GM12878 (cell line): ENCODE measurements at regions not wholly inside any gene's neighbourhood (a gene's known extent, or its start where the extent isn't known, plus 50 kb on each side); places are given as distances from the start of the nearest gene placed in this dataset.

Experiments
- ATAC-seq: fragments of 200-7000 bp; cut with Tn5 transposase; 3 replicates; pipeline ENCODE4 v1.9.1; 2020; ENCODE audit warnings: mild to moderate bottlenecking, moderate library complexity
- BruUV-seq: library from RNA; stranded (reverse); fragments of 400-500 nt; replicated peaks from 2 replicates; lab custom pipeline; 2021; lab: Mats Ljungman, UMichigan
- CTCF ChIA-PET: fragments of 300-600 bp; sonication (Branson Sonifier 250); formaldehyde crosslinking; extraction: SDS; loops from one replicate; lab custom pipeline; 2021; ENCODE audit warnings: inconsistent platforms; lab: Yijun Ruan, JAX
- POLR2A ChIA-PET: fragments of 350-600 bp; formaldehyde crosslinking; extraction: SDS; loops from one replicate; lab custom pipeline; 2021; ENCODE audit warnings: inconsistent platforms; lab: Charles Lee
- RAD21 ChIA-PET: fragments of 300-600 bp; sonication (Branson Sonifier 250); formaldehyde crosslinking; loops from one replicate; lab custom pipeline; 2023; ENCODE audit warnings: antibody characterized with exemption; ENCODE audit not compliant: unreplicated experiment; lab: Charles Lee
- SMC1A ChIA-PET: fragments of 300-600 bp; sonication (Branson Sonifier 250); formaldehyde crosslinking; loops from one replicate; lab custom pipeline; 2023; ENCODE audit not compliant: unreplicated experiment, uncharacterized antibody; lab: Charles Lee
- DNase-seq: peaks from one replicate; pipeline ENCODE4 v3.0.0-alpha.2; 2011; ENCODE audit warnings: low read depth, low spot score
- FAIRE-seq: peaks from 3 replicates; lab custom pipeline; 2011; peaks lifted over from hg19 to GRCh38; lab: Jason Lieb, UNC
- H2AFZ ChIP-seq: 2 replicates; pipeline ENCODE4 v1.6.0; 2011; ENCODE audit warnings: low read depth, low read length, control low read depth; ENCODE audit not compliant: control insufficient read depth
- H3K27ac ChIP-seq: 2 replicates; pipeline ENCODE4 v1.5.1; 2011; ENCODE audit warnings: control low read depth; ENCODE audit not compliant: control insufficient read depth, insufficient read depth
- H3K27me3 ChIP-seq, 2 experiments: replicated peaks in 1 of 2; 2 replicates each; pipeline versions ENCODE4 v1.6.0 to v1.6.1; 2011; ENCODE audit warnings: low read length in 1 of 2; ENCODE audit not compliant: control insufficient read depth in 2 of 2, insufficient read depth in 2 of 2
- H3K36me3 ChIP-seq, 2 experiments: 2 replicates each; pipeline ENCODE4 v1.5.1; 2011; ENCODE audit warnings: low read length in 1 of 2; ENCODE audit not compliant: control insufficient read depth in 2 of 2, insufficient read depth in 2 of 2
- H3K4me1 ChIP-seq: 2 replicates; pipeline ENCODE4 v1.6.1; 2011; ENCODE audit warnings: mild to moderate bottlenecking, low read length, moderate library complexity, mixed read lengths; ENCODE audit not compliant: control insufficient read depth, insufficient read depth
- H3K4me2 ChIP-seq: 2 replicates; pipeline ENCODE4 v1.6.0; 2011; ENCODE audit warnings: control low read depth; ENCODE audit not compliant: control insufficient read depth, insufficient read depth
- H3K4me3 ChIP-seq: fragments of 200-600 bp; sonication (generic); 2 replicates; pipeline ENCODE4 v1.5.1; 2016
- H3K79me2 ChIP-seq: 2 replicates; pipeline ENCODE4 v1.6.0; 2011; ENCODE audit warnings: low read length; ENCODE audit not compliant: control insufficient read depth, insufficient read depth
- H3K9ac ChIP-seq: 2 replicates; pipeline ENCODE4 v1.8.0; 2011; ENCODE audit warnings: low read length, control low read depth, mixed read lengths; ENCODE audit not compliant: control insufficient read depth, insufficient read depth
- H3K9me3 ChIP-seq: replicated peaks from 3 replicates; pipeline ENCODE4 v1.5.1; 2011; ENCODE audit warnings: mild to moderate bottlenecking, low read length; ENCODE audit not compliant: control insufficient read depth, insufficient read depth
- H4K20me1 ChIP-seq: 2 replicates; pipeline ENCODE4 v1.6.0; 2011; ENCODE audit not compliant: control insufficient read depth, insufficient read depth
- BMI1 ChIP-seq: fragments of 450-650 bp; IDR thresholded peaks from 2 replicates; pipeline ENCODE4 v1.6.1; 2016; ENCODE audit warnings: mild to moderate bottlenecking, moderate library complexity, borderline replicate concordance
- CBFB ChIP-seq: IDR thresholded peaks from 2 replicates; pipeline ENCODE4 v1.6.1; 2016; ENCODE audit warnings: antibody characterized with exemption, low read depth
- EGR1 ChIP-seq, 2 experiments: IDR thresholded peaks; 1 replicate in 1 of 2; 2 replicates in 1 of 2; pipeline ENCODE4 v1.6.1; 2011 to 2012; ENCODE audit warnings: low read depth in 2 of 2, low read length in 2 of 2, borderline replicate concordance in 1 of 2, mild to moderate bottlenecking in 1 of 2, moderate library complexity in 1 of 2
- GABPA ChIP-seq: IDR thresholded peaks from 2 replicates; pipeline ENCODE4 v1.6.1; 2014; ENCODE audit warnings: antibody characterized with exemption, low read depth, mild to moderate bottlenecking, inconsistent platforms
- HDGF ChIP-seq: fragments of 450-650 bp; IDR thresholded peaks from 2 replicates; pipeline ENCODE4 v1.6.1; 2016; ENCODE audit warnings: antibody characterized with exemption
- NR2C2 ChIP-seq: IDR thresholded peaks from 2 replicates; pipeline ENCODE4 v1.6.1; 2011; ENCODE audit warnings: borderline replicate concordance, low read depth; ENCODE audit not compliant: control insufficient read depth, insufficient read length
- NR2F1 ChIP-seq: fragments of 450-650 bp; conservative IDR thresholded peaks from 2 replicates; pipeline ENCODE4 v1.6.1; 2017; ENCODE audit warnings: mild to moderate bottlenecking
- REST ChIP-seq: IDR thresholded peaks from 2 replicates; pipeline ENCODE4 v1.6.1; 2012; ENCODE audit warnings: mild to moderate bottlenecking, low read depth, low read length
- ZNF24 ChIP-seq: fragments of 450-650 bp; IDR thresholded peaks from 2 replicates; pipeline ENCODE4 v1.6.1; 2017; ENCODE audit warnings: antibody characterized with exemption, mild to moderate bottlenecking
- WGBS: methylation state at CpG from one replicate; pipeline ENCODE4 v1.1.6; 2016; ENCODE audit warnings: low lambda C conversion rate; ENCODE audit not compliant: insufficient replicate concordance, insufficient coverage; ENCODE audit errors: missing lambda C conversion rate; 5-methylcytosine and 5-hydroxymethylcytosine counted together
- in situ Hi-C: fragments of 300-500 bp; cut with MboI; formaldehyde crosslinking; loops from 9 replicates; pipeline ENCODE4 v1.14.3; 2018; ENCODE audit warnings: mixed read lengths
- intact Hi-C: fragments of 100-400 bp; cut with micrococcal nuclease; formaldehyde crosslinking; loops from one replicate; pipeline ENCODE4 v1.14.2; 2022; ENCODE audit not compliant: unreplicated experiment

- no peak overlapping the region for H3K27ac ChIP-seq
- no peak for TF ChIP-seq NR2C2
- no peak for TF ChIP-seq EGR1 (IDR thresholded peaks at IDR 0.05; ENCODE audit: borderline replicate concordance in 1 of 2, low read depth in 2 of 2, low read length in 2 of 2)
- no peak for TF ChIP-seq GABPA
- TF ChIP-seq HDGF, result no peak
- no peak for TF ChIP-seq NR2F1
- no peak for TF ChIP-seq CBFB
- no peak for TF ChIP-seq BMI1
- TF ChIP-seq, all 136 proteins: peak for 0
- no peaks in the 10 kb centered on the region for H3K27me3 ChIP-seq
- H3K4me2 ChIP-seq, result no peak overlapping the region
- intact Hi-C loops (no loop called here), in situ Hi-C loops (no loop called here)
- no peak overlapping the region for H3K4me3 ChIP-seq
- H3K4me1 ChIP-seq, result no peaks in the 10 kb centered on the region
- DNase-seq, result no peak
- SMC1A ChIA-PET, result interaction anchor here (1.4 kb wide), 1 partner anchor 681 kb away, joined by 4 read pairs; no protein-coding TSS in a partner anchor
- CTCF ChIA-PET, result no interaction called here
- H2AFZ ChIP-seq, result no peak overlapping the region
- 2% methylated on average over 4 of the region's 4 CpGs for WGBS
- RAD21 ChIA-PET, result no interaction called here
- H3K9me3 ChIP-seq, result no peaks in the 10 kb centered on the region
- H3K79me2 ChIP-seq, result no peaks in the 10 kb centered on the region
- no peak for ATAC-seq
- H3K9ac ChIP-seq, result no peak overlapping the region
- H3K36me3 ChIP-seq, result no peaks in the 10 kb centered on the region
- no TSS peak for BruUV-seq
- no peak for FAIRE-seq
- POLR2A ChIA-PET, result no interaction called here
- no peaks in the 10 kb centered on the region for H4K20me1 ChIP-seq
Observed at GRCh38 chr1:222224636-222225315, 323.1 kb downstream of the HHIPL2 start.

- TF ChIP-seq REST (no peak), ZNF24 (no peak)
- H3K4me3 ChIP-seq, result no peak overlapping the region
- no peak overlapping the region for H2AFZ ChIP-seq
- DNase-seq (no peak), FAIRE-seq (no peak), ATAC-seq (no peak)
- RAD21 ChIA-PET, result no interaction called here
- no peaks in the 10 kb centered on the region for H3K79me2 ChIP-seq
- H3K27ac ChIP-seq, result no peak overlapping the region
- BruUV-seq, result no TSS peak
- no peaks in the 10 kb centered on the region for H4K20me1 ChIP-seq
- H3K4me2 ChIP-seq, result no peak overlapping the region
- 68% methylated on average over 4 of the region's 4 CpGs for WGBS
- POLR2A ChIA-PET, result no interaction called here
- no peak overlapping the region for H3K9ac ChIP-seq
- intact Hi-C loops (no loop called here), in situ Hi-C loops (no loop called here)
- CTCF ChIA-PET, result no interaction called here
- H3K9me3 ChIP-seq, result no peaks in the 10 kb centered on the region
- SMC1A ChIA-PET, result interaction anchor here (1.4 kb wide), 1 partner anchor 681 kb away, joined by 4 read pairs; no protein-coding TSS in a partner anchor
- H3K36me3 ChIP-seq, result no peaks in the 10 kb centered on the region
- no peaks in the 10 kb centered on the region for H3K4me1 ChIP-seq
- no peaks in the 10 kb centered on the region for H3K27me3 ChIP-seq
Observed at GRCh38 chr1:222224156-222224555, 323.7 kb downstream of the HHIPL2 start.
